ENCODE measurements at regions not wholly inside any gene's neighbourhood (a gene's known extent, or its start where the extent isn't known, plus 50 kb on each side); places are given as distances from the start of the nearest gene placed in this dataset.
"Not testable (repeated sequence)": the region's sequence is repeated elsewhere in the genome, so short reads cannot be mapped to it uniquely, and the experiment has no call there.

- no peak for FAIRE-seq
These were observed 246.3 kb downstream of the SUCLG1 start for GRCh38 chr2:84212611-84213314.

- FAIRE-seq: no peak
These were observed 249.1 kb downstream of the SUCLG1 start for GRCh38 chr2:84209941-84210340.

DNA sequence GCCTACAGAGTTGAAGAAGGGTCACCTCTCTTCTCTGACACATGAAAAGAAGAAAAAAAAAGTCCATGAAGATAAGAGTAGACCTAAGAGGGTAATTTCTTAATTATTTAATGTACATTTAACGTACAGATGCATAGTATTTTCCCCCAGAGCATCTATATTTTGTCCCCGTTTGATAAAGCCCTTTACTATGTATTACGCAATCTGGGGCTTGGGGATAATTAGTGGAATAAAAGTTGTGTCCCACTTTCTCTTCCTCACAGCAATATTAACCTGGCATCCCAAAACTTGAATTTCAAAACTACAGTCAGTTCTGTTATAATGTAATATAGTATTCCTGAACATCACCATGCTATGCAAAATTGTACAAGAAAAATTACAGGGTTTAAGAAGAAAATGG is 254.1 kb downstream of the SUCLG1 start:
- no peak for FAIRE-seq

GRCh38 chr2:84202166-84202565 is 256.9 kb downstream of the SUCLG1 start:
- FAIRE-seq: no peak

DNA sequence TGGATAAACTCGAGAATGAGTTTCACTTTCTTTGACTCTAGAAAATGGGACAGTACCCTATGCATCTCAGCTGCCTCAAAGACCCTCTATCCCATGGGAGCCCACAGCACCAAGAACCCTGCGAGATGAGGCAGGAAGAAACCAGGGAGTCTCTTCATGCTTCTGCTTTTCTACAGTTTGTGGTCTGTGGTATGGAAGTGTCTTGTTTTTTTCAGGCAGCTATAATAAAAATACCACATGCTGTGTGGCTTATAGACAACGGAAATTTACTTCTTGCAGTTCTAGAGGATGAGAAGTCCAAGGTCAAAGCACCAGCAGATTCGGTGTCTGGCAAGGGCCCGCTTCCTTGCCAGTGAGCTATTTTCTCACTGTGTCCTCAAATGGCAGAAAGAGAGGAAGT is 257.9 kb downstream of the SUCLG1 start:
- FAIRE-seq: no peak

GRCh38 chr2:84197901-84198300 is 261.2 kb downstream of the SUCLG1 start:
- no peak for FAIRE-seq

DNA sequence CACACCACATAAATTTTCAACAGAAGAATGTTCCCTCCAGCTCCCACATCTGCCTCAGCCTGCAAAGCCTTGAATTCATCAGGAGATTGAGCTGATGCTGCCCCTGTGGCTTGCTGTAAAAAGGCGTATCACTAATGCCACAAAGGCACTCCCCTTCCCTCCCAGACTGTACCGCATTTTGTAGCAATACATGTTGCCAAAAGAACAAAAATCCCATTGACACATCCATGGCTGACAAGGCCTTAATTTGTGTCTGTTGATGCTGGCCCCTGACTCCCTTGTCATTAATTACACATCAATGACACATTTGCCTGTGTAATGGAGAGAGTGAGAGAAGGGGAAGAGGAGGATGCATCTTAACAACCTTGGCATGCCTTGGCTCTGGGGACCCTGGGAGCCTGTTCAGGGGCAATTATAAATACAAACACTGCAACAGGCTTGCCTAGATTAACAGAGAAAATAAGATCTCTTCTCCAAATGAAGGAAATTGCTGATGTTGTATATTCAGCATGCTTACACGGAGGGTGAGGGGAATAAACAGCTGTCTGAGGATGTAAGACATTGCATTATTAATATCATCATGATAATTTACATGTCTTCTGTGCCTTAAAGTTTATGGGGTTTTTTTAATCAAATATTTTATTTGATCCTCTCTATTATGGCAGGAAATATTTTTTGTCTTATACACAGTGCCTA is 264.0 kb downstream of the SUCLG1 start:
- FAIRE-seq: no peak

GRCh38 chr2:84194181-84194580 is 264.9 kb downstream of the SUCLG1 start:
- FAIRE-seq: no peak

- FAIRE-seq: no peak
These were observed 271.8 kb downstream of the SUCLG1 start for GRCh38 chr2:84187258-84187657.

DNA sequence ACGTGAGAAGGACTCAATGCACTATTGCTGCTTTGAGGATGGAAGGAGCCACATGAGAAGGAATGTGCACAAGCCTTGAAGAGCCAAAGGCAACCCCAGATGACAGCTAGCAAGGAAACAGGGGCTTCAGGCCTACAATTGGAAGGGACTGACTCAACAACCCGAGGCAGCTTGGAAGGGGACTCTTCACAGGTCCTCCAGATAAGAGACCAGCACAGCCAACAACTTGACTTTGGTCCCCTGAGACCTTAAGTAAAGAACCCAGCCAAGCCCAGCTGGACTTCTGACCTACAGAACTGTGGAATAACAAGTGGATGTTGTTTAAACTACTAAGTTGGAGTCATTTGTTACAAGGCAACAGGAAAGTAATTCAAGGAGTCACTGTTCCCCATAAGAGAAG is 277.2 kb downstream of the SUCLG1 start:
- FAIRE-seq: no peak

DNA sequence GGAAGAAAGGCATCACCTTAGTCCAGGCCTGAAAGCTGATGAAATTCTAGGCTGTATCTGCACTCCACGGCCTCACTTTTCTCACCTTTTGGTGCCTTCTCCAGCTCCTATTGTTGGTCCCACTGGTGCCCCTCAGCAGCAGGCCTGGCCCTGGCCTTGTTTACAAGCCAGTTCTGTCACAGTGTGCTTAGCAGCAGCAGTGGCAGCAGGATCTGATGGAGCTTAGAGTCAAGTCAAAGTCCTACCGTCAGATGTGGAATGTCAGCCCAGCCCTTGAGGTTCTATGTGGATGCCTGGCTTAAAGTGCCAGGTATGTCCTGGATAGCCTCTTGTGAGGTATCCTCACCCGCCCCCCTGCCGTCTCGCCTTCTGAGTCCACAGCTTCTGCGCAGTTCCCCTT is 281.3 kb downstream of the SUCLG1 start:
- FAIRE-seq: no peak

GRCh38 chr2:84175970-84176369 is 283.1 kb downstream of the SUCLG1 start:
- FAIRE-seq: no peak

GRCh38 chr2:84175340-84175739 is 283.7 kb downstream of the SUCLG1 start:
- no peak for FAIRE-seq

DNA sequence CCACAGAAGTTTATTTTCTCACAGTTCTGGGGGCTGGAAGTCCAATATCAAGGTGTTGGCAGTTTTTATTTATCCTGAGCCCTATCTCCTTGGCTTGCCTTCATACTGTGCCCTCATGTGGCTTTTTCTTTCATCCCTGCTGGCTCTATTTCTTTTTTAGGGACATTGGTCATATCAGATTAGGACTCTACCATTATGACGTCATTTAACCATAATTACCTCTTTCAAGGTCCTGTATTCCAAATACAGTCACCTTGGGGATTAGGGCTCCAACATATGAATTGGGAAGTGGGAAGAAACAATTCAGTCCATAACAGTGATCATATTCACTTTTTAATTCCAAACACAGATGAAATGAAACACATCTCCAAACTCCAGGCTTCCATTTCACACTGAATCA is 286.0 kb downstream of the SUCLG1 start:
- no peak for FAIRE-seq

GRCh38 chr2:84170979-84171378 is 288.1 kb downstream of the SUCLG1 start:
- peak; percentile 71 for FAIRE-seq

- FAIRE-seq: no peak
These were observed 289.2 kb downstream of the SUCLG1 start for GRCh38 chr2:84169871-84170270.

GRCh38 chr2:84168552-84168951 is 290.5 kb downstream of the SUCLG1 start:
- not testable (repeated sequence) for FAIRE-seq

- no peak for FAIRE-seq
These were observed 293.8 kb downstream of the SUCLG1 start for GRCh38 chr2:84165256-84165655.

DNA sequence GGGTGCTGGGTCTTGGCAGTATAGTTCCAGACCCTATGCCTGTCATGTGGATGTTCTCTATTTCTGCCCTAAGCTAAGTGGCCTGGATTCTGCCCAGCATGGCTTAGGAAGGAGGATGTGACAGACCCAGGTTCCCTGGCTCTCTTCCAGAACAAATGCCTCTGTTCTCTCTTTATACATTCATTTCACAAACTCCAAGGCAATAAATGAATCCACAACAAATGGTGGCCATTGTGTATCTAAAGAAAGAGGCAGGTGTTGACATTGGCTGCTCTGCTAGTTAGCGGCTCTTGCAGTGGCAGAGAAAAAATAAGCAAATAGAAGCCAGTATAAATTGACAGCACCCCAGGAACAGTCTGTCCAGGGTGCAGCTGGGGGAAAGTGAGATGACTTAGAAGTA is 298.6 kb downstream of the SUCLG1 start:
- FAIRE-seq: no peak

- FAIRE-seq: no peak
These were observed 300.5 kb downstream of the SUCLG1 start for GRCh38 chr2:84158605-84159004.

DNA sequence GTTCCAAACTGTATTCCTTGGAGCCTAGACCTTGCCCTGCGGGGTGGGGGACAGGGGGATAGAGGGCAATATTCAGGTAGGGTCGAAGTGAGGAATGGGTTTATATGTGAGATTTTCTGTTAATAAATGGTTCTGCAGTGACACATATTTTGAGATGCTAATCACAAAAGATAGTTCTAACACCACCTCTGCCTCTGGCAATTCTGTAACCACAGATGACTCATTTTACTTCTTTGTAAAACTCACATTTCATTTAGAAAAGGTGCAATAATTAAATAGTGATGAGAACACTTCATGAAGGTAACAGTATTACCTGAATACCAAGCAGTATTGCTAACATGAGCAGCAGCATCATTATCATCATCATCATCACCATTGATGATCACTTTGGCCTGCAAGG is 306.6 kb downstream of the SUCLG1 start:
- FAIRE-seq: no peak

DNA sequence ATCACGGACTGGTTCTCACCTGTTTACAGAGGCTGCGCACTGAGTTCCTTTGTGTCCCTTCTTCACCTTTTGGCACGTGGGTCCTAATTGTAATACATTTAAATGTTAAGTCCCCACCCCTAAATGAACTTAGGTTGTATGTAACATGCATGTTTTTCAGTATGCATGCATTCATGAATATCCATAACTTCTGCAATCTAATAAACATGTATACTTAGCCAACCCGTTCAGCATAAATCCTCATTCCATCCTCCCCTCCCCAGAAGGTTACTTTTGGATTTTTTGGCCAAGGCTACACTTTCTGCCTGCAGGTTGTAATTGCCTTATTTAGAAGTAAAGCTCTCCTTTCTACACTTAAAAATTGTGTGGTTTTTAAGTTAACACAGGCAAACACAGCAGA is 314.7 kb downstream of the SUCLG1 start:
- FAIRE-seq: no peak

DNA sequence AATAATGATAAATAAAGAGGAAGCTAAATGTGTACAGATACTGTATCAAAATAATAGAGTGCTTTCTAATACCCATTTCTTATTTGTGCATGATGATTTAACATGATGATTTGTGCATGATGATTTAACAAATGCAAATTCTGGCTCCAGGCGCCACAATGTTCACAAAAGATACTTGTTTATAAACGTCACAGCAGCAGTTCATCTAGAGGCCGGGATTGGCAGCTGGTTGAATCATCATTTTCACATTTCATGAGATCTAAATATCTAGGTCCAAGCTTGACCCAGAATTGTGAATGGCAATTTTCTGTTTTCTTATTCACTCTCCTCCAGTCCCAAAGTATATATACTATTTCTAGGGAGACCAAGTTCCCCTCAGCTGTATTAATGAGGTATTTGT is 322.0 kb downstream of the SUCLG1 start:
- no peak for FAIRE-seq

GRCh38 chr2:84132370-84132769 is 326.7 kb downstream of the SUCLG1 start:
- FAIRE-seq: no peak

Measured in endometrium (tissue), 2 donors.